GM23248 (cell line): ENCODE measurements at regions not wholly inside any gene's neighbourhood (a gene's known extent, or its start where the extent isn't known, plus 50 kb on each side); places are given as distances from the start of the nearest gene placed in this dataset.
A peak's percentile ranks its signal among the peaks of the same experiment; 100 is the strongest.

Source experiments
- DNase-seq: peaks from one replicate; pipeline ENCODE4 v3.0.0-alpha.2; 2015
- H2AFZ ChIP-seq: fragments of 200-600 bp; sonication (generic); 2 replicates; pipeline ENCODE4 v1.6.1; 2016; ENCODE audit warnings: antibody characterized with exemption
- H3F3A ChIP-seq: fragments of 200-600 bp; sonication (generic); 2 replicates; pipeline ENCODE4 v1.6.1; 2016; ENCODE audit warnings: mild to moderate bottlenecking, antibody characterized with exemption, mixed run types; ENCODE audit not compliant: insufficient read depth
- H3K27ac ChIP-seq: fragments of 200-600 bp; sonication (generic); 2 replicates; pipeline ENCODE4 v1.5.1; 2016; ENCODE audit warnings: mild to moderate bottlenecking
- H3K27me3 ChIP-seq: fragments of 200-600 bp; sonication (generic); replicated peaks from 2 replicates; pipeline ENCODE4 v1.6.1; 2016; ENCODE audit warnings: mild to moderate bottlenecking; ENCODE audit not compliant: insufficient read depth
- H3K36me3 ChIP-seq: fragments of 200-600 bp; sonication (generic); 2 replicates; pipeline ENCODE4 v1.6.1; 2016; ENCODE audit warnings: low read depth, mild to moderate bottlenecking
- H3K4me1 ChIP-seq: fragments of 200-600 bp; sonication (generic); 2 replicates; pipeline ENCODE4 v1.6.1; 2016; ENCODE audit warnings: mild to moderate bottlenecking; ENCODE audit not compliant: insufficient read depth
- H3K4me2 ChIP-seq: fragments of 200-600 bp; sonication (generic); one replicate; pipeline ENCODE4 v1.6.1; 2016; ENCODE audit warnings: mild to moderate bottlenecking; ENCODE audit not compliant: unreplicated experiment
- H3K4me3 ChIP-seq: fragments of 200-600 bp; sonication (generic); 2 replicates; pipeline ENCODE4 v1.5.1; 2016; ENCODE audit warnings: mild to moderate bottlenecking
- H3K79me2 ChIP-seq: fragments of 200-600 bp; sonication (generic); 2 replicates; pipeline ENCODE4 v1.6.1; 2016; ENCODE audit warnings: mild to moderate bottlenecking; ENCODE audit not compliant: insufficient read depth
- H3K9ac ChIP-seq: fragments of 200-600 bp; sonication (generic); 2 replicates; pipeline ENCODE4 v1.6.1; 2016; ENCODE audit warnings: mild to moderate bottlenecking
- H3K9me2 ChIP-seq: fragments of 200-600 bp; sonication (generic); 2 replicates; pipeline ENCODE4 v1.6.1; 2016; ENCODE audit warnings: mixed run types, mild to moderate bottlenecking, moderate library complexity; ENCODE audit not compliant: insufficient read depth
- H3K9me3 ChIP-seq: fragments of 200-600 bp; sonication (generic); one replicate; pipeline ENCODE4 v1.6.1; 2017; ENCODE audit warnings: low read depth
- H4K20me1 ChIP-seq: fragments of 200-600 bp; sonication (generic); 2 replicates; pipeline ENCODE4 v1.6.0; 2016; ENCODE audit not compliant: insufficient read depth
- EZH2 ChIP-seq: fragments of 200-600 bp; sonication (generic); IDR thresholded peaks from 2 replicates; pipeline ENCODE4 v1.6.1; 2018; ENCODE audit warnings: antibody characterized with exemption, mild to moderate bottlenecking; ENCODE audit not compliant: insufficient read depth, poor library complexity, severe bottlenecking
- EZH2phosphoT487 ChIP-seq: fragments of 200-600 bp; sonication (generic); IDR thresholded peaks from 2 replicates; pipeline ENCODE4 v1.6.1; 2018; ENCODE audit warnings: antibody characterized with exemption, moderate library complexity, mild to moderate bottlenecking, low read depth; ENCODE audit not compliant: insufficient read depth
- WGBS, 2 experiments: methylation state at CpG; one replicate each; pipeline ENCODE4 v1.1.6; 2015 to 2017; ENCODE audit warnings: low lambda C conversion rate in 2 of 2, low coverage in 1 of 2; ENCODE audit errors: missing lambda C conversion rate in 2 of 2; 5-methylcytosine and 5-hydroxymethylcytosine counted together
- in situ Hi-C: fragments of 300-500 bp; cut with MboI; formaldehyde crosslinking; loops from 2 replicates; pipeline ENCODE4 v1.15.0; 2020

GRCh38 chr5:132130918-132131715 is 57.5 kb downstream of the CSF2 start:
- Histone ChIP-seq H3K9ac (no peak overlapping the region), H3K4me1 (no peaks in the 10 kb centered on the region), H3K4me2 (no peak overlapping the region), H3K4me3 (no peak overlapping the region), H3K9me2 (no peaks in the 10 kb centered on the region), H3K27ac (no peak overlapping the region), H3F3A (peaks cover 10% of the 10 kb centered on the region), H4K20me1 (no peaks in the 10 kb centered on the region), H3K36me3 (no peaks in the 10 kb centered on the region), H3K9me3 (no peaks in the 10 kb centered on the region), H3K27me3 (peaks cover 9% of the 10 kb centered on the region), H3K79me2 (no peaks in the 10 kb centered on the region), H2AFZ (no peak overlapping the region)
- 88 to 89% methylated on average over 5 of the region's 5 CpGs for WGBS, 2 experiments
- TF ChIP-seq EZH2phosphoT487, result no peak
- TF ChIP-seq EZH2, result no peak
- in situ Hi-C loops, result no loop called here
- DNase-seq, result no peak

GRCh38 chr5:132132138-132132537 is 58.5 kb downstream of the CSF2 start:
- DNase-seq, result no peak
- H3K9me2 ChIP-seq, result no peaks in the 10 kb centered on the region
- H3K9me3 ChIP-seq, result no peaks in the 10 kb centered on the region
- peaks cover 9% of the 10 kb centered on the region; the same call in 1 of the 2 replicates for H3K27me3 ChIP-seq
- peaks cover 21% of the 10 kb centered on the region for H3F3A ChIP-seq
- no peaks in the 10 kb centered on the region for H3K79me2 ChIP-seq
- H3K4me2 ChIP-seq, result no peak overlapping the region
- TF ChIP-seq EZH2phosphoT487 (no peak), EZH2 (no peak)
- H2AFZ ChIP-seq, result no peak overlapping the region
- H3K9ac ChIP-seq, result no peak overlapping the region
- WGBS, 2 experiments, result 82 to 88% methylated on average over 1 of the region's 1 CpG
- no peak overlapping the region for H3K4me3 ChIP-seq
- in situ Hi-C loops, result no loop called here
- no peaks in the 10 kb centered on the region for H4K20me1 ChIP-seq
- H3K27ac ChIP-seq, result no peak overlapping the region
- H3K4me1 ChIP-seq, result peaks cover 2% of the 10 kb centered on the region
- no peaks in the 10 kb centered on the region for H3K36me3 ChIP-seq

- no peak for TF ChIP-seq EZH2phosphoT487
- no peak for TF ChIP-seq EZH2
- Histone ChIP-seq H3K4me1 (peaks cover 13% of the 10 kb centered on the region), H2AFZ (no peak overlapping the region), H3K27ac (no peak overlapping the region), H4K20me1 (no peaks in the 10 kb centered on the region), H3K79me2 (no peaks in the 10 kb centered on the region), H3K4me3 (no peak overlapping the region), H3K36me3 (no peaks in the 10 kb centered on the region), H3K9me3 (no peaks in the 10 kb centered on the region), H3K9me2 (no peaks in the 10 kb centered on the region), H3K27me3 (no peaks in the 10 kb centered on the region), H3F3A (peaks cover 34% of the 10 kb centered on the region), H3K9ac (no peak overlapping the region), H3K4me2 (no peak overlapping the region)
- in situ Hi-C loops, result no loop called here
- peak; percentile 34 for DNase-seq
- 83% methylated on average over 5 of the region's 5 CpGs for WGBS, 2 experiments
Observed at GRCh38 chr5:132134384-132134783, 60.8 kb downstream of the CSF2 start.

DNA sequence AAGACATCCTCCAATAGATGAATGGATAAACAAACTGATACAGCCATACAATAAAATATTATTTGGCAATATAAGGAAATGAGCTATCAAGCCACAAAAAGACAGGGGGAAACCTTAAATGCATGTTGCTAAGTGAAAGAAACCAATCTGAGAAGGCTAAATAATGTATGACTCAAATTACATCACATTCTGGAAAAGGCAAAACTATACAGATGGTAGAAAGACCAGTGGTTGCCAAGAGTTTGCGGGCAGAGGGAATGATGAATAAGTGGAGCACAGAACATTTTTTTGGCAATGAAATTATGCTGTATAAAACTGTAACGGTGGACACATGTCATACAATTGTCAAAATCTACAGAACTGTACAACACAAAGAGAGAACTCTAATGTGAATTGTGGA is 63.3 kb downstream of the CSF2 start:
- DNase-seq, result peak; percentile 91
- Histone ChIP-seq H3F3A (peaks cover 34% of the 10 kb centered on the region), H3K9ac (no peak overlapping the region), H3K4me2 (peak overlapping the region; percentile 7), H3K4me1 (peaks cover 13% of the 10 kb centered on the region), H3K9me2 (no peaks in the 10 kb centered on the region), H2AFZ (no peak overlapping the region), H3K4me3 (no peak overlapping the region), H3K79me2 (no peaks in the 10 kb centered on the region), H3K36me3 (no peaks in the 10 kb centered on the region), H3K9me3 (no peaks in the 10 kb centered on the region), H3K27ac (0 out of 2 replicates have a peak overlapping the region, but pooled peaks have one; percentile 3), H4K20me1 (no peaks in the 10 kb centered on the region), H3K27me3 (no peaks in the 10 kb centered on the region)
- in situ Hi-C loops, result no loop called here
- 0 to 3% methylated on average over 2 of the region's 2 CpGs for WGBS, 2 experiments
- TF ChIP-seq EZH2phosphoT487 (no peak), EZH2 (no peak)

DNA sequence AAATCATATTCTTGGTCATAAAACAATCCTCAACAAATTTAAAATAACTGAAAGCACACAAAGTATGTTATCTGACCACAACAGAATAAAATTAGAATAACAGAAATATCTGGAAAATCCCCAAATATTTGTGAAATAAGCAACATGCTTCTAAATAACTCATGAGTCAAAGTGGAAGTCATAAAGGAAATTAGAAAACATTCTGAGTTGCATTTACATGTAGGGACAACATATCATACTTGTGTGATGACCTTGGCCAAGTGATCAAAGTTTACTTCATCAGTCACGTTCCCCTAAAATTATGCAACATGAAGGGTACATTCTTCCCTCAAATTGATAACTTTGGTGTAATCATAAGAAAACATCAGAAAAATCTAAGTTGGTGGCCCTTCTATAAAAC is 64.7 kb downstream of the CSF2 start:
- TF ChIP-seq EZH2phosphoT487, result no peak
- no peak for TF ChIP-seq EZH2
- Histone ChIP-seq H3K4me2 (peak overlapping the region; percentile 27), H2AFZ (no peak overlapping the region), H3K4me1 (peaks cover 13% of the 10 kb centered on the region), H3K9me2 (no peaks in the 10 kb centered on the region), H4K20me1 (no peaks in the 10 kb centered on the region), H3K4me3 (no peak overlapping the region), H3K27me3 (no peaks in the 10 kb centered on the region), H3K36me3 (no peaks in the 10 kb centered on the region), H3F3A (peaks cover 30% of the 10 kb centered on the region), H3K9me3 (peaks cover 5% of the 10 kb centered on the region), H3K27ac (no peak overlapping the region), H3K79me2 (no peaks in the 10 kb centered on the region), H3K9ac (no peak overlapping the region)
- WGBS, 2 experiments, result 0 to 4% methylated on average over 1 of the region's 1 CpG
- DNase-seq, result peak; percentile 58
- in situ Hi-C loops, result no loop called here
